K562 (cell line): ENCODE measurements at regions not wholly inside any gene's neighbourhood (a gene's known extent, or its start where the extent isn't known, plus 50 kb on each side); places are given as distances from the start of the nearest gene placed in this dataset.

ENCODE experiments used
- BRF1 ChIP-seq: IDR thresholded peaks from 3 replicates; pipeline ENCODE4 v1.6.1; 2011; ENCODE audit warnings: borderline replicate concordance, mild to moderate bottlenecking; ENCODE audit not compliant: insufficient read length; ENCODE audit errors: extremely low read depth
- GABPB2 ChIP-seq: fragments of 250-450 bp; sonication (Bioruptor Pico); conservative IDR thresholded peaks from 2 replicates; pipeline ENCODE4 v1.5.1; 2021; ENCODE audit warnings: mild to moderate bottlenecking
- HDAC2 ChIP-seq: fragments of 450-650 bp; IDR thresholded peaks from 2 replicates; pipeline ENCODE4 v1.6.1; 2016; ENCODE audit warnings: mild to moderate bottlenecking
- HIVEP1 ChIP-seq: fragments of 250-450 bp; sonication (Bioruptor Pico); IDR thresholded peaks from 2 replicates; pipeline ENCODE4 v1.4.0; 2020; ENCODE audit warnings: mild to moderate bottlenecking
- MAFF ChIP-seq: IDR thresholded peaks from 2 replicates; pipeline ENCODE4 v1.6.1; 2012; ENCODE audit warnings: low read length, improper control_type of control experiment
- MGA ChIP-seq: fragments of 450-650 bp; IDR thresholded peaks from 2 replicates; pipeline ENCODE4 v1.6.1; 2016; ENCODE audit warnings: mild to moderate bottlenecking, moderate library complexity
- NCOA6 ChIP-seq: fragments of 450-650 bp; IDR thresholded peaks from 2 replicates; pipeline ENCODE4 v1.6.1; 2017; ENCODE audit warnings: mild to moderate bottlenecking
- POLR2B ChIP-seq: fragments of 450-650 bp; IDR thresholded peaks from 2 replicates; pipeline ENCODE4 v1.6.1; 2018; ENCODE audit warnings: low read depth; ENCODE audit not compliant: partially characterized antibody
- SREBF2 ChIP-seq: sonication (generic); formaldehyde crosslinking; IDR thresholded peaks from 2 replicates; pipeline ENCODE4 v1.4.0; 2020; ENCODE audit warnings: mild to moderate bottlenecking, missing genetic modification reagents
- ZBTB12 ChIP-seq: fragments of 250-450 bp; sonication (Bioruptor Pico); IDR thresholded peaks from 2 replicates; pipeline ENCODE4 v1.4.0; 2020
- ZBTB7A ChIP-seq: IDR thresholded peaks from 2 replicates; pipeline ENCODE4 v1.6.1; 2011; ENCODE audit warnings: low read depth, mild to moderate bottlenecking, low read length, moderate library complexity, borderline replicate concordance; ENCODE audit not compliant: control insufficient read depth
- ZSCAN32 ChIP-seq: fragments of 450-650 bp; formaldehyde crosslinking; IDR thresholded peaks from 2 replicates; pipeline ENCODE4 v1.4.0; 2020; ENCODE audit warnings: mild to moderate bottlenecking, moderate library complexity

- TF ChIP-seq BRF1 (no peak), HIVEP1 (CRISPR knock-in tag) (no peak), GABPB2 (no peak), HDAC2 (no peak), ZBTB12 (no peak), POLR2B (no peak), ZSCAN32 (CRISPR knock-in tag) (no peak), MAFF (no peak), MGA (no peak), NCOA6 (no peak), ZBTB7A (no peak), SREBF2 (CRISPR knock-in tag) (no peak)
Observed at GRCh38 chr2:10985260-10985659, 73.5 kb downstream of the KCNF1 start (continued).
